ENCODE measurements at regions not wholly inside any gene's neighbourhood (a gene's known extent, or its start where the extent isn't known, plus 50 kb on each side); places are given as distances from the start of the nearest gene placed in this dataset.

DNA sequence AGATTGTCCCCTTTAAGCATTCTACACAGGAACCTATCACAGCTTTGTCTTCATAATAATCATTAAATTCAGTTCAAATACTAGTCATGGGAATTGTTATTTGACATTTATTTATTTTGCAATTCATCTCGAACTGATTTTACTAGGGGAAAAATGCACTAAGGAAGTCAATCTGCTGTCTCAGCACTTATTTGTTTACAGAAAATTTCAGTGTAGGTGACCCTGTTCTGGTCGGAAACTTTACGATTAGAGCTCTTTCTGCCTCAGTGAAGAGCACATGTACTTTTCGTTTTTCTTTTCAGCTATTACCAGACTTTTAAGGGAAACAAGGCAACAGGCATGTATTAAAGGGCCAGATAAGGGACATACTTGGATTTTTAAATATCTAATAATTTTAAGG lies 1405.7 kb upstream of the ZEB2 start:
- no peaks in the 10 kb centered on the region for H3K36me3 ChIP-seq (ENCODE audit: control insufficient read depth in 1 of 2, insufficient read depth in 2 of 2, low read length in 1 of 2)
- H3K4me3 ChIP-seq (ENCODE audit: low read length in 2 of 2) = no peak overlapping the region
- H3K27me3 ChIP-seq (ENCODE audit: control insufficient read depth in 1 of 2, insufficient read depth in 2 of 2, low read length in 1 of 2) = no peaks in the 10 kb centered on the region
- ATAC-seq (ENCODE audit: low FRiP score) = no peak
- no peak overlapping the region for H3K27ac ChIP-seq (ENCODE audit: low read depth in 1 of 2, low read length in 2 of 2)
- WGBS, 2 donors = 72 to 79% methylated on average over 4 of the region's 4 CpGs
- DNase-seq = no peak
- no peaks in the 10 kb centered on the region for H3K4me1 ChIP-seq (ENCODE audit: control insufficient read depth in 1 of 2, insufficient read depth in 2 of 2, low read length in 2 of 2)
- no peaks in the 10 kb centered on the region for H3K9me3 ChIP-seq (ENCODE audit: control insufficient read depth, low read length)
- intact Hi-C loops (cut with DNase I) = no loop called here

DNA sequence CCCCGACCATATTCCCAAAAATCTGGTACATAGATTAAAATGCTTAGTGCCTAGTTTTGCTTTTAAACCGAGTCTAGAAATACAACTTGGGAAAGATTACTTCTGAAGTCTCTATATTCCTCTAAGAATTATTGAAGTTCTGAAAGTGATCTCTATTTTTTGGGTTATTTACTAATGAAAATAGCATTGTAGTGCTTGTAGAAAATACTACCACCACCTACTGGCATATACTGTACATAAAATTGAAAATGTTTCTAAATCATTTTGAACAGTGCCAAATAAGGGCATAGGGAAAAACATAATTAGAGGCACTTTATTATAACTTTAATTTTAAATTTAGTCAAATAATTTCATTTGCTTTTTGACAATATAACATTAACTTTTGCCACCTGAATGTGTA lies 1399.6 kb upstream of the ZEB2 start:
- Histone ChIP-seq H3K36me3 (ENCODE audit: control insufficient read depth in 1 of 2, insufficient read depth in 2 of 2, low read length in 1 of 2) (no peaks in the 10 kb centered on the region), H3K27ac (ENCODE audit: low read depth in 1 of 2, low read length in 2 of 2) (no peak overlapping the region), H3K4me1 (ENCODE audit: control insufficient read depth in 1 of 2, insufficient read depth in 2 of 2, low read length in 2 of 2) (no peaks in the 10 kb centered on the region), H3K9me3 (ENCODE audit: control insufficient read depth, low read length) (no peaks in the 10 kb centered on the region), H3K4me3 (ENCODE audit: low read length in 2 of 2) (no peak overlapping the region), H3K27me3 (ENCODE audit: control insufficient read depth in 1 of 2, insufficient read depth in 2 of 2, low read length in 1 of 2) (no peaks in the 10 kb centered on the region)
- 59 to 64% methylated on average over 2 of the region's 2 CpGs for WGBS, 2 donors
- ATAC-seq (ENCODE audit: low FRiP score) = no peak
- no peak for DNase-seq
- intact Hi-C loops (cut with DNase I) = no loop called here

- H3K27ac ChIP-seq (ENCODE audit: low read depth in 1 of 2, low read length in 2 of 2) = no peak overlapping the region
- ATAC-seq (ENCODE audit: low FRiP score) = no peak
- no peaks in the 10 kb centered on the region for H3K27me3 ChIP-seq (ENCODE audit: control insufficient read depth in 1 of 2, insufficient read depth in 2 of 2, low read length in 1 of 2)
- intact Hi-C loops (cut with DNase I) = no loop called here
- no peaks in the 10 kb centered on the region for H3K9me3 ChIP-seq (ENCODE audit: control insufficient read depth, low read length)
- H3K4me1 ChIP-seq (ENCODE audit: control insufficient read depth in 1 of 2, insufficient read depth in 2 of 2, low read length in 2 of 2) = no peaks in the 10 kb centered on the region
- 45 to 48% methylated on average over 1 of the region's 1 CpG for whole genome bisulfite sequencing, 2 donors
- H3K36me3 ChIP-seq (ENCODE audit: control insufficient read depth in 1 of 2, insufficient read depth in 2 of 2, low read length in 1 of 2) = no peaks in the 10 kb centered on the region
- DNase-seq = no peak
- H3K4me3 ChIP-seq (ENCODE audit: low read length in 2 of 2) = no peak overlapping the region
Observed at GRCh38 chr2:145918951-145919350, 1399.0 kb upstream of the ZEB2 start.

DNA sequence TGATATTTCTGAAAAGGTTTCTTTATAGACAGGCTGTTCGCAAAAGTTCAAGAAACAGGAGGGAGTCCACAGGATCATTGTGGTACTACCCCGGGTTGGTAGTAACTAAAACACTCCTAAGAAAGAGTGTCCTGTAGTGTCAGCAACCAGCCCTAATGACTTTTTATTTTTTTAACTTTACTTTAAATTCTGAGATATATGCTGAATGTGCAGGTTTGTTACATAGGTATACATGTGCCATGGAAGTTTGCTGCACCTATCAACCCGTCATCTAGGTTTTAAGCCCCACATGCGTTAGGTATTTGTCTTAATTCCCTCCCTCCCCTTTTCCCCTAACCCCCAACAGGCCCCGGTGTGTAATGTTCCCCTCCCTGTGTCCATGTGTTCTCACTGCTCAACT lies 1396.9 kb upstream of the ZEB2 start:
- ATAC-seq (ENCODE audit: low FRiP score) = no peak
- intact Hi-C loops (cut with DNase I) = no loop called here

GRCh38 chr2:145914716-145915115 lies 1394.8 kb upstream of the ZEB2 start:
- ATAC-seq (ENCODE audit: low FRiP score) (no peak), DNase-seq (no peak)
- WGBS, 2 donors = 75 to 84% methylated on average over 4 of the region's 4 CpGs
- H3K27ac ChIP-seq (ENCODE audit: low read depth in 1 of 2, low read length in 2 of 2) = no peak overlapping the region
- intact Hi-C loops (cut with DNase I) = no loop called here
- no peaks in the 10 kb centered on the region for H3K27me3 ChIP-seq (ENCODE audit: control insufficient read depth in 1 of 2, insufficient read depth in 2 of 2, low read length in 1 of 2)
- H3K4me1 ChIP-seq (ENCODE audit: control insufficient read depth in 1 of 2, insufficient read depth in 2 of 2, low read length in 2 of 2) = no peaks in the 10 kb centered on the region
- H3K4me3 ChIP-seq (ENCODE audit: low read length in 2 of 2) = no peak overlapping the region
- no peaks in the 10 kb centered on the region for H3K36me3 ChIP-seq (ENCODE audit: control insufficient read depth in 1 of 2, insufficient read depth in 2 of 2, low read length in 1 of 2)
- H3K9me3 ChIP-seq (ENCODE audit: control insufficient read depth, low read length) = no peaks in the 10 kb centered on the region

More for the DNA sequence above, 1396.9 kb upstream of the ZEB2 start:
- Histone ChIP-seq H3K4me3 (ENCODE audit: low read length in 2 of 2) (no peak overlapping the region), H3K27me3 (ENCODE audit: control insufficient read depth in 1 of 2, insufficient read depth in 2 of 2, low read length in 1 of 2) (no peaks in the 10 kb centered on the region), H3K27ac (ENCODE audit: low read depth in 1 of 2, low read length in 2 of 2) (no peak overlapping the region), H3K9me3 (ENCODE audit: control insufficient read depth, low read length) (no peaks in the 10 kb centered on the region), H3K36me3 (ENCODE audit: control insufficient read depth in 1 of 2, insufficient read depth in 2 of 2, low read length in 1 of 2) (no peaks in the 10 kb centered on the region), H3K4me1 (ENCODE audit: control insufficient read depth in 1 of 2, insufficient read depth in 2 of 2, low read length in 2 of 2) (no peaks in the 10 kb centered on the region)
- WGBS, 2 donors = 97 to 98% methylated on average over 5 of the region's 5 CpGs
- DNase-seq = no peak

DNA sequence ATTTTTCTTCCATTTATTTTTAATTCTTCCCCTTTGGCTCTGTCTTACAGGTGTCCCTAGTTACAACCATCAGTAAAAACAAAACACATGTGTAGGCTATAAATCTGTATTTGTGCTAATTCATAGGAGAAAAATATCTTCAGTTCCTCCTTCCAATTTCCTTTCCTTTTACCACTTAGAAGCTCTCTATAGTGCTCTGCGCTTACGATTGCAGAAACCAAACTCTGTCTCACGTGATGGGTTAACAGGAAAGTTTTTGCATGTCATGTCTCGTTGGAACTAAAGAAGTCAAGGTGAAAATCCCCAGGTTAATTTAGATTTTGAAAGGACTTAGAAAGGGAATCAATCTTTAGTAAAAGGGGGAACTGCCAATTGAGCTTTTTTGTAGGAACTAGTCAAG lies 1390.5 kb upstream of the ZEB2 start:
- ATAC-seq (ENCODE audit: low FRiP score) (no peak), DNase-seq (no peak)
- intact Hi-C loops (cut with DNase I) = no loop called here
- Histone ChIP-seq H3K27ac (ENCODE audit: low read depth in 1 of 2, low read length in 2 of 2) (no peak overlapping the region), H3K4me3 (ENCODE audit: low read length in 2 of 2) (no peak overlapping the region), H3K9me3 (ENCODE audit: control insufficient read depth, low read length) (no peaks in the 10 kb centered on the region), H3K27me3 (ENCODE audit: control insufficient read depth in 1 of 2, insufficient read depth in 2 of 2, low read length in 1 of 2) (no peaks in the 10 kb centered on the region), H3K36me3 (ENCODE audit: control insufficient read depth in 1 of 2, insufficient read depth in 2 of 2, low read length in 1 of 2) (no peaks in the 10 kb centered on the region), H3K4me1 (ENCODE audit: control insufficient read depth in 1 of 2, insufficient read depth in 2 of 2, low read length in 2 of 2) (no peaks in the 10 kb centered on the region)
- WGBS, 2 donors = 78 to 93% methylated on average over 4 of the region's 4 CpGs

- Histone ChIP-seq H3K27me3 (ENCODE audit: control insufficient read depth in 1 of 2, insufficient read depth in 2 of 2, low read length in 1 of 2) (no peaks in the 10 kb centered on the region), H3K9me3 (ENCODE audit: control insufficient read depth, low read length) (no peaks in the 10 kb centered on the region), H3K36me3 (ENCODE audit: control insufficient read depth in 1 of 2, insufficient read depth in 2 of 2, low read length in 1 of 2) (no peaks in the 10 kb centered on the region), H3K27ac (ENCODE audit: low read depth in 1 of 2, low read length in 2 of 2) (no peak overlapping the region), H3K4me3 (ENCODE audit: low read length in 2 of 2) (no peak overlapping the region), H3K4me1 (ENCODE audit: control insufficient read depth in 1 of 2, insufficient read depth in 2 of 2, low read length in 2 of 2) (no peaks in the 10 kb centered on the region)
- intact Hi-C loops (cut with DNase I) = no loop called here
- DNase-seq (no peak), ATAC-seq (ENCODE audit: low FRiP score) (no peak)
Observed at GRCh38 chr2:145909766-145910165, 1389.8 kb upstream of the ZEB2 start.

GRCh38 chr2:145909175-145909755 lies 1389.3 kb upstream of the ZEB2 start:
- intact Hi-C loops (cut with DNase I) = no loop called here
- 65 to 77% methylated on average over 5 of the region's 5 CpGs for WGBS, 2 donors
- H3K36me3 ChIP-seq (ENCODE audit: control insufficient read depth in 1 of 2, insufficient read depth in 2 of 2, low read length in 1 of 2) = no peaks in the 10 kb centered on the region
- H3K27me3 ChIP-seq (ENCODE audit: control insufficient read depth in 1 of 2, insufficient read depth in 2 of 2, low read length in 1 of 2) = no peaks in the 10 kb centered on the region
- DNase-seq (no peak), ATAC-seq (ENCODE audit: low FRiP score) (no peak)
- H3K9me3 ChIP-seq (ENCODE audit: control insufficient read depth, low read length) = no peaks in the 10 kb centered on the region
- no peak overlapping the region for H3K4me3 ChIP-seq (ENCODE audit: low read length in 2 of 2)
- no peak overlapping the region for H3K27ac ChIP-seq (ENCODE audit: low read depth in 1 of 2, low read length in 2 of 2)
- no peaks in the 10 kb centered on the region for H3K4me1 ChIP-seq (ENCODE audit: control insufficient read depth in 1 of 2, insufficient read depth in 2 of 2, low read length in 2 of 2)

GRCh38 chr2:145906354-145906753 lies 1386.4 kb upstream of the ZEB2 start:
- WGBS, 2 donors = 96 to 97% methylated on average over 1 of the region's 1 CpG
- H3K36me3 ChIP-seq (ENCODE audit: control insufficient read depth in 1 of 2, insufficient read depth in 2 of 2, low read length in 1 of 2) = no peaks in the 10 kb centered on the region

More at GRCh38 chr2:145906354-145906753, 1386.4 kb upstream of the ZEB2 start:
- intact Hi-C loops (cut with DNase I) = no loop called here
- ATAC-seq (ENCODE audit: low FRiP score) (no peak), DNase-seq (no peak)
- H3K9me3 ChIP-seq (ENCODE audit: control insufficient read depth, low read length) = no peaks in the 10 kb centered on the region
- no peak overlapping the region for H3K27ac ChIP-seq (ENCODE audit: low read depth in 1 of 2, low read length in 2 of 2)
- H3K4me1 ChIP-seq (ENCODE audit: control insufficient read depth in 1 of 2, insufficient read depth in 2 of 2, low read length in 2 of 2) = no peaks in the 10 kb centered on the region
- no peaks in the 10 kb centered on the region for H3K27me3 ChIP-seq (ENCODE audit: control insufficient read depth in 1 of 2, insufficient read depth in 2 of 2, low read length in 1 of 2)
- no peak overlapping the region for H3K4me3 ChIP-seq (ENCODE audit: low read length in 2 of 2)
